ENCODE measurements at regions not wholly inside any gene's neighbourhood (a gene's known extent, or its start where the extent isn't known, plus 50 kb on each side); places are given as distances from the start of the nearest gene placed in this dataset.

GRCh38 chr1:24995661-24996060 is 65.6 kb upstream of the RUNX3 start:
- BruUV-seq (replicated peaks): no TSS peak
- Histone ChIP-seq H3K9me1 (ENCODE audit: insufficient read depth, low read length) (no peaks in the 10 kb centered on the region; the same call in 1 of the 2 replicates), H2BK120ac (ENCODE audit: low read depth, low read length) (no peak overlapping the region), H4K8ac (ENCODE audit: low read depth in 2 of 2, low read length in 2 of 2) (no peak overlapping the region), H2BK20ac (ENCODE audit: low read depth, low read length) (no peak overlapping the region), H3K9me3 (ENCODE audit: control insufficient read depth, insufficient read depth, low read length) (peaks cover 7% of the 10 kb centered on the region), H3K4ac (ENCODE audit: low read depth, low read length) (no peak overlapping the region), H3K36me3 (ENCODE audit: control insufficient read depth, insufficient read depth, low read length) (no peaks in the 10 kb centered on the region), H3K4me3 (ENCODE audit: insufficient read depth, low read depth, low read length) (no peak overlapping the region), H4K20me1 (ENCODE audit: insufficient read depth, low read length) (no peaks in the 10 kb centered on the region), H3K14ac (replicated peaks; ENCODE audit: low read depth, low read length) (no peak overlapping the region), H2BK15ac (ENCODE audit: low read depth, low read length) (no peak overlapping the region), H3K27ac (ENCODE audit: insufficient read depth, low read length) (no peak overlapping the region), H4K91ac (ENCODE audit: insufficient read depth, low read depth, low read length) (no peak overlapping the region), H2AFZ (replicated peaks; ENCODE audit: low read length, poor library complexity) (no peak overlapping the region), H2AK9ac (replicated peaks; ENCODE audit: low read depth, low read length, poor library complexity) (no peak overlapping the region), H3K27me3 (ENCODE audit: control insufficient read depth, insufficient read depth, low read length) (peaks cover 36% of the 10 kb centered on the region), H4K5ac (ENCODE audit: low read depth, low read length) (no peak overlapping the region), H3K79me1 (ENCODE audit: low read depth in 1 of 2, low read length in 2 of 2) (no peaks in the 10 kb centered on the region), H3K56ac (ENCODE audit: extremely low read depth, insufficient read depth, low read length) (no peak overlapping the region), H3K18ac (ENCODE audit: low read depth, low read length) (no peak overlapping the region), H3K9ac (ENCODE audit: low read depth, low read length) (no peak overlapping the region), H2AK5ac (ENCODE audit: low read depth, low read length) (no peak overlapping the region), H2BK5ac (ENCODE audit: low read depth, low read length, poor library complexity, severe bottlenecking) (no peak overlapping the region), H3K4me2 (ENCODE audit: low read depth, low read length) (no peak overlapping the region), H3K23ac (ENCODE audit: low read depth, low read length) (no peak overlapping the region), H3K4me1 (ENCODE audit: control insufficient read depth, insufficient read depth, low read length) (no peaks in the 10 kb centered on the region)
- intact Hi-C loops (cut with micrococcal nuclease) (no loop called here), dilution Hi-C loops (cut with HindIII; ENCODE audit: low sequenced_read_pairs, unreplicated experiment) (no loop called here), in situ Hi-C loops (cut with MboI; ENCODE audit: low sequenced_read_pairs) (no loop called here)
- TF ChIP-seq FOS (IDR thresholded peaks at IDR 0.05; ENCODE audit: low read depth, low read length): no peak
- no peak for TF ChIP-seq MAFK (IDR thresholded peaks at IDR 0.05; ENCODE audit: low read depth, low read length)
- no peak for TF ChIP-seq POLR2A (IDR thresholded peaks at IDR 0.05; ENCODE audit: low read depth, low read length)
- TF ChIP-seq USF2 (IDR thresholded peaks at IDR 0.05; ENCODE audit: low read depth, low read length): no peak
- WGBS, 2 experiments (ENCODE audit: extremely low coverage in 2 of 2, insufficient read length in 1 of 2): 17% methylated on average over 1 of the region's 3 CpGs; no CpG with 5 or more reads in 1 of the 2 experiments
- ATAC-seq (ENCODE audit: low read depth) (no peak), DNase-seq (no peak)
- CTCF ChIA-PET: no interaction called here
- POLR2A ChIA-PET (ENCODE audit: unreplicated experiment): no interaction called here

Measured in IMR-90 (cell line).